HG02763 (cell line): ENCODE measurements at regions not wholly inside any gene's neighbourhood (a gene's known extent, or its start where the extent isn't known, plus 50 kb on each side); places are given as distances from the start of the nearest gene placed in this dataset.

Experiments
- ATAC-seq: cut with Tn5 transposase; IDR thresholded peaks from one replicate; pipeline ENCODE4 v1.9.1; 2021; ENCODE audit warnings: mild to moderate bottlenecking, moderate library complexity; ENCODE audit not compliant: unreplicated experiment

GRCh38 chr2:104744537-104744936 lies 109.4 kb upstream of the POU3F3 start:
- no peak for ATAC-seq

- ATAC-seq, result no peak
Measured at GRCh38 chr2:104745846-104746245, 108.1 kb upstream of the POU3F3 start.

GRCh38 chr2:104746299-104746698 lies 107.6 kb upstream of the POU3F3 start:
- ATAC-seq, result no peak

GRCh38 chr2:104746858-104747257 lies 107.1 kb upstream of the POU3F3 start:
- no peak for ATAC-seq

- ATAC-seq, result no peak
Measured at GRCh38 chr2:104749856-104750460, 104.0 kb upstream of the POU3F3 start.

GRCh38 chr2:104752504-104752903 lies 101.4 kb upstream of the POU3F3 start:
- no peak for ATAC-seq

GRCh38 chr2:104755026-104755878 lies 98.7 kb upstream of the POU3F3 start:
- no peak for ATAC-seq

GRCh38 chr2:104756118-104756517 lies 97.8 kb upstream of the POU3F3 start:
- no peak for ATAC-seq

- no peak for ATAC-seq
Measured at GRCh38 chr2:104757056-104757455, 96.9 kb upstream of the POU3F3 start.

- no peak for ATAC-seq
Measured at GRCh38 chr2:104758199-104758620, 95.7 kb upstream of the POU3F3 start.

- no peak for ATAC-seq
Measured at GRCh38 chr2:104762031-104762430, 91.9 kb upstream of the POU3F3 start.

- ATAC-seq, result no peak
Measured at GRCh38 chr2:104766683-104767082, 87.2 kb upstream of the POU3F3 start.

GRCh38 chr2:104768694-104769093 lies 85.2 kb upstream of the POU3F3 start:
- ATAC-seq, result no peak

GRCh38 chr2:104769096-104769495 lies 84.8 kb upstream of the POU3F3 start:
- ATAC-seq, result no peak

GRCh38 chr2:104772996-104773395 lies 80.9 kb upstream of the POU3F3 start:
- ATAC-seq, result no peak

- no peak for ATAC-seq
Measured at GRCh38 chr2:104774631-104775030, 79.3 kb upstream of the POU3F3 start.

- no peak for ATAC-seq
Measured at GRCh38 chr2:104777721-104778120, 76.2 kb upstream of the POU3F3 start.

GRCh38 chr2:104781151-104781550 lies 72.8 kb upstream of the POU3F3 start:
- no peak for ATAC-seq

- no peak for ATAC-seq
Measured at GRCh38 chr2:104784264-104784663, 69.7 kb upstream of the POU3F3 start.

- no peak for ATAC-seq
Measured at GRCh38 chr2:104786204-104786603, 67.7 kb upstream of the POU3F3 start.

GRCh38 chr2:104786821-104787220 lies 67.1 kb upstream of the POU3F3 start:
- ATAC-seq, result no peak

GRCh38 chr2:104787298-104788065 lies 66.4 kb upstream of the POU3F3 start:
- no peak for ATAC-seq
